ENCODE measurements at regions not wholly inside any gene's neighbourhood (a gene's known extent, or its start where the extent isn't known, plus 50 kb on each side); places are given as distances from the start of the nearest gene placed in this dataset.

GRCh38 chr10:121155742-121156474 is 304.7 kb downstream of the WDR11 start:
- Histone ChIP-seq H3K9me3 (no peaks in the 10 kb centered on the region), H3K36me3 (no peaks in the 10 kb centered on the region), H3K27ac (peak overlapping the region; percentile 50 to 67 (median 62)), H3K4me3 (no peak overlapping the region), H3K27me3 (no peaks in the 10 kb centered on the region), H3K4me1 (peaks cover 0 to 46% (median 25%) of the 10 kb centered on the region in 4 donors)
- peak; percentile 74 for DNase-seq
- intact Hi-C loops (cut with DNase I; ENCODE audit: low total_unique reads) (no loop called here), in situ Hi-C loops (cut with MboI; ENCODE audit: low pct_ligation_motif_present in 1 of 4, low pct_unique_long_range_greater_than_20kb in 1 of 4, low sequenced_read_pairs in 3 of 4) (no loop called here)
- TF ChIP-seq EP300 (IDR thresholded peaks at IDR 0.05; ENCODE audit: low read depth) (no peak), POLR2AphosphoS5 (IDR thresholded peaks at IDR 0.05) (no peak), CTCF (IDR thresholded peaks at IDR 0.05) (no peak), POLR2A (IDR thresholded peaks at IDR 0.05) (no peak)
- 19 to 30% methylated on average over 5 of the region's 5 CpGs for WGBS, 2 donors (ENCODE audit: low coverage in 1 of 2)

GRCh38 chr10:121157998-121158397 is 306.8 kb downstream of the WDR11 start:
- in situ Hi-C loops (cut with MboI; ENCODE audit: low pct_ligation_motif_present in 1 of 4, low pct_unique_long_range_greater_than_20kb in 1 of 4, low sequenced_read_pairs in 3 of 4): no loop called here
- 18 to 19% methylated on average over 5 to 6 of the region's 6 CpGs for WGBS, 2 donors (ENCODE audit: low coverage in 1 of 2)
- TF ChIP-seq POLR2AphosphoS5 (IDR thresholded peaks at IDR 0.05) (no peak), EP300 (IDR thresholded peaks at IDR 0.05; ENCODE audit: low read depth) (no peak), POLR2A (IDR thresholded peaks at IDR 0.05) (no peak), CTCF (IDR thresholded peaks at IDR 0.05) (no peak)
- Histone ChIP-seq H3K4me1 (peaks cover 0 to 46% (median 25%) of the 10 kb centered on the region in 4 donors), H3K4me3 (no peak overlapping the region), H3K9me3 (no peaks in the 10 kb centered on the region), H3K27ac (peak overlapping the region; percentile 30 to 76 (median 65)), H3K36me3 (no peaks in the 10 kb centered on the region), H3K27me3 (no peaks in the 10 kb centered on the region)
- intact Hi-C loops (cut with DNase I; ENCODE audit: low total_unique reads): no loop called here
- peak; percentile 56 for DNase-seq

GRCh38 chr10:121158988-121159579 is 307.9 kb downstream of the WDR11 start:
- Histone ChIP-seq H3K4me1 (peaks cover 0 to 46% (median 25%) of the 10 kb centered on the region in 4 donors), H3K27ac (peak overlapping the region; percentile 57 to 76 (median 70)), H3K27me3 (no peaks in the 10 kb centered on the region), H3K36me3 (no peaks in the 10 kb centered on the region), H3K9me3 (peaks cover 0 to 2% of the 10 kb centered on the region in 2 donors), H3K4me3 (no peak overlapping the region)
- no peak for TF ChIP-seq POLR2A (IDR thresholded peaks at IDR 0.05)
- TF ChIP-seq EP300 (IDR thresholded peaks at IDR 0.05; ENCODE audit: low read depth): peak; percentile 70
- TF ChIP-seq CTCF (IDR thresholded peaks at IDR 0.05): no peak
- TF ChIP-seq POLR2AphosphoS5 (IDR thresholded peaks at IDR 0.05): peak in 2 of 3 donors; percentile 53 to 74
- intact Hi-C loops (cut with DNase I; ENCODE audit: low total_unique reads): no loop called here
- peak; percentile 68 for DNase-seq
- 36 to 39% methylated on average over 2 of the region's 2 CpGs for WGBS, 2 donors (ENCODE audit: low coverage in 1 of 2)
- in situ Hi-C loops (cut with MboI; ENCODE audit: low pct_ligation_motif_present in 1 of 4, low pct_unique_long_range_greater_than_20kb in 1 of 4, low sequenced_read_pairs in 3 of 4): no loop called here

- Histone ChIP-seq H3K9me3 (peaks cover 0 to 5% of the 10 kb centered on the region in 2 donors), H3K27me3 (no peaks in the 10 kb centered on the region), H3K27ac (peak overlapping the region; percentile 57 to 76 (median 66)), H3K4me1 (peaks cover 0 to 41% (median 23%) of the 10 kb centered on the region in 4 donors), H3K4me3 (no peak overlapping the region), H3K36me3 (no peaks in the 10 kb centered on the region)
- in situ Hi-C loops (cut with MboI; ENCODE audit: low pct_ligation_motif_present in 1 of 4, low pct_unique_long_range_greater_than_20kb in 1 of 4, low sequenced_read_pairs in 3 of 4) (no loop called here), intact Hi-C loops (cut with DNase I; ENCODE audit: low total_unique reads) (no loop called here)
- DNase-seq: no peak
- TF ChIP-seq CTCF (IDR thresholded peaks at IDR 0.05) (no peak), POLR2A (IDR thresholded peaks at IDR 0.05) (no peak), EP300 (IDR thresholded peaks at IDR 0.05; ENCODE audit: low read depth) (no peak), POLR2AphosphoS5 (IDR thresholded peaks at IDR 0.05) (no peak)
- 77% methylated on average over 5 of the region's 5 CpGs; no CpG with 5 or more reads in 1 of the 2 donors for WGBS, 2 donors (ENCODE audit: low coverage in 1 of 2)
Observed at GRCh38 chr10:121159670-121160069, 308.5 kb downstream of the WDR11 start.
